ENCODE measurements at regions not wholly inside any gene's neighbourhood (a gene's known extent, or its start where the extent isn't known, plus 50 kb on each side); places are given as distances from the start of the nearest gene placed in this dataset.

DNA sequence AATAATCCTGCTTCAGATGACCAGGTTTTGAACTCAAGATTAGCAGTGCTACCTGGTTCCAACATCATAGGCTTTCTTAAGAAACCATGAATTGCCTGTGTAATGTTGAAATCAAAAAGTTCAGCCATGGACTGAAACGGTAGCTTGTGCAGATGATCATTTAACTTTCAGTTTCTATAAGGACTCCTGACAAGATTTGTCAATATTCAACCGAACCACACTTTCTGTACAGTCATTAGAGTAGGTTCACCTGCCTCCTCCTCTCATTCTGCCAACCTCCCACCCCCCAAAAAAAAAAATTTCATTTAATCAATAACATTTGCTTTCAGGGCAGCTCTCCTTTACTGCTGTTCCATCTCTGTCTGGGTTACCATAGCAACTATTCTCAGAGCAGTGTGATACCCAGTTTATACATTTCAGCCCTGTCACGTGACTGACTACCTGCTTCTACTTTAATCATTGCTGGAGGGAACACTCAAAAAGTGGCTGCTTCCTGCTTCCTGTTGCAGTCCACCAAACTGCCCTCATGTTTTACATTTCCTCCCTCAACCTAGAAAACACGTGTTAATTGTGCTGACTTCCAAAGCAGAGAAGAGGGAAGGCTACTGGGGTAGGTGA, 275.5 kb downstream of the SS18 start:
- no peaks in the 10 kb centered on the region for H3K9me3 ChIP-seq
- no peak overlapping the region for H3K27ac ChIP-seq
- 50 to 58% methylated on average over 4 of the region's 4 CpGs for WGBS, 2 donors
- no peaks in the 10 kb centered on the region for H3K27me3 ChIP-seq
- ATAC-seq (ENCODE audit: low FRiP score in 2 of 2) (no peak), DNase-seq (no peak)
- H3K4me1 ChIP-seq, result no peaks in the 10 kb centered on the region
- no peak overlapping the region for H3K4me3 ChIP-seq
- no peak for TF ChIP-seq EP300 (IDR thresholded peaks at IDR 0.05)
- no peak for TF ChIP-seq POLR2A (IDR thresholded peaks at IDR 0.05)
- TF ChIP-seq POLR2AphosphoS5 (IDR thresholded peaks at IDR 0.05), result no peak
- TF ChIP-seq, protein P1, sequence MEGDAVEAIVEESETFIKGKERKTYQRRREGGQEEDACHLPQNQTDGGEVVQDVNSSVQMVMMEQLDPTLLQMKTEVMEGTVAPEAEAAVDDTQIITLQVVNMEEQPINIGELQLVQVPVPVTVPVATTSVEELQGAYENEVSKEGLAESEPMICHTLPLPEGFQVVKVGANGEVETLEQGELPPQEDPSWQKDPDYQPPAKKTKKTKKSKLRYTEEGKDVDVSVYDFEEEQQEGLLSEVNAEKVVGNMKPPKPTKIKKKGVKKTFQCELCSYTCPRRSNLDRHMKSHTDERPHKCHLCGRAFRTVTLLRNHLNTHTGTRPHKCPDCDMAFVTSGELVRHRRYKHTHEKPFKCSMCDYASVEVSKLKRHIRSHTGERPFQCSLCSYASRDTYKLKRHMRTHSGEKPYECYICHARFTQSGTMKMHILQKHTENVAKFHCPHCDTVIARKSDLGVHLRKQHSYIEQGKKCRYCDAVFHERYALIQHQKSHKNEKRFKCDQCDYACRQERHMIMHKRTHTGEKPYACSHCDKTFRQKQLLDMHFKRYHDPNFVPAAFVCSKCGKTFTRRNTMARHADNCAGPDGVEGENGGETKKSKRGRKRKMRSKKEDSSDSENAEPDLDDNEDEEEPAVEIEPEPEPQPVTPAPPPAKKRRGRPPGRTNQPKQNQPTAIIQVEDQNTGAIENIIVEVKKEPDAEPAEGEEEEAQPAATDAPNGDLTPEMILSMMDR (IDR thresholded peaks at IDR 0.05), result no peak
- no peaks in the 10 kb centered on the region for H3K36me3 ChIP-seq

DNA sequence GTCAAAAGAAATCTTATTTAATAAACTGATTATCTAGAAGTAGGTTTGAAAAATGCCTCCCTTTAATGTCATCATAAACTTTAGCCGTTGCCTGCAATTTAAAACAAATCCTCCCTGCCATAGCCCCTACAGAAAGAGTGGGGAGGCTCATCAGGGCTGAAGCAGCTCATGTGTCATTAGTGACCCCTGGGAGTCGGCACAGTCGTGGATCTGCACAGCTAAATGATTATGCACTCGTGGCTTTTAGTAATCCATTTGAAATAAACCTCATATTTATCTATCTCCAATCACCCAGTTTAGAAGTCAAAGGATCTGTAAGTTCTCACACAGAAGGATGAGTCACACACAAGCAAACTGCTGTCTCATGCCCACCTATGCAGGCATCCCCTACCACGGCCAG, 277.3 kb downstream of the SS18 start:
- Histone ChIP-seq H3K4me3 (no peak overlapping the region), H3K4me1 (no peaks in the 10 kb centered on the region), H3K36me3 (no peaks in the 10 kb centered on the region), H3K27me3 (no peaks in the 10 kb centered on the region), H3K27ac (no peak overlapping the region), H3K9me3 (no peaks in the 10 kb centered on the region)
- DNase-seq (no peak), ATAC-seq (ENCODE audit: low FRiP score in 2 of 2) (no peak)
- TF ChIP-seq, protein P1 (IDR thresholded peaks at IDR 0.05), result no peak
- TF ChIP-seq POLR2A (IDR thresholded peaks at IDR 0.05), result no peak
- TF ChIP-seq POLR2AphosphoS5 (IDR thresholded peaks at IDR 0.05), result no peak
- no peak for TF ChIP-seq EP300 (IDR thresholded peaks at IDR 0.05)
- 78 to 84% methylated on average over 5 of the region's 5 CpGs for WGBS, 2 donors

DNA sequence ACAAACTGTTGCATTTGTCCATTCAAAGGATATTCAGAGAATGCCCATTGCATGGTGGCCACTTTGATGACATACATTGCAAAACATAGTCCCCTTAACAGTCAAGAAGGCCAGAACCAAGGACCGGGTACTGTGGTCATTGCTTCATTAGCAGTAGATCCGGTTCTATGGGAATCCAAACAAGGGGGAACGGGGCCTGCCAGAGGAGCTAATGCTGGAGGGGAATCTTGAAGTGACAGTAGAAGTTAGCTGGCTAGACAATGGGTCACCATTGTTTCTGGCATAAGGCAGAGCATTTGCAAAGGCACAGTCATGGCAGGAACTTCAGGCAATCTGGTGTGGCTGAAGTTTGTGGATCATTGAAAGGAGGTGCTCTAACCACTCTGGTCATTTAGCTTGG, 279.7 kb downstream of the SS18 start:
- Histone ChIP-seq H3K27ac (no peak overlapping the region), H3K9me3 (no peaks in the 10 kb centered on the region), H3K4me3 (no peak overlapping the region), H3K4me1 (no peaks in the 10 kb centered on the region), H3K27me3 (no peaks in the 10 kb centered on the region), H3K36me3 (no peaks in the 10 kb centered on the region)
- TF ChIP-seq POLR2AphosphoS5 (IDR thresholded peaks at IDR 0.05) (no peak), EP300 (IDR thresholded peaks at IDR 0.05) (no peak), POLR2A (IDR thresholded peaks at IDR 0.05) (no peak)
- TF ChIP-seq, protein P1 (IDR thresholded peaks at IDR 0.05), result no peak
- DNase-seq (no peak), ATAC-seq (ENCODE audit: low FRiP score in 2 of 2) (no peak)
- 92 to 98% methylated on average over 3 of the region's 3 CpGs for WGBS, 2 donors

DNA sequence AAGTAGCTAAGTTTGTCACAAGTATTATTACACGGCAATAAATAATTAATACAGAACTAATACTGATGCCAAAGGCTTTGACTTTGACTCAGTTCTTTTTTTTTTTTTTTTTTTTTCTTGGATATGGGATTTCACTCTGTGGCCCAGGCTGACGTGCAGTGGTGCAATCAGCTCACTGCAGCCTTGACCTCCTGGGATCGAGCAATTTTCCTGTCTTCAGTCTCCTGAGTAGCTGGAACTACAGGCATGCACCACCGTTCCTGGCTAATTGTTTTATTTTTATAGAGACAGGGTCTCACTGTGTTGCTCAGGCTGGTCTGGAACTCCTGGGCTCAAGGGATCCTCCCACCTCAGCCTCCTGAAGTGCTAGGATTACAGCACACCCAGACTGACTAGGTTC, 284.5 kb downstream of the SS18 start:
- Histone ChIP-seq H3K27ac (no peak overlapping the region), H3K4me3 (no peak overlapping the region), H3K27me3 (no peaks in the 10 kb centered on the region), H3K36me3 (no peaks in the 10 kb centered on the region), H3K4me1 (no peaks in the 10 kb centered on the region), H3K9me3 (no peaks in the 10 kb centered on the region)
- 85 to 90% methylated on average over 4 of the region's 4 CpGs for WGBS, 2 donors
- no peak for ATAC-seq (ENCODE audit: low FRiP score in 2 of 2)
- TF ChIP-seq POLR2A (IDR thresholded peaks at IDR 0.05) (no peak), POLR2AphosphoS5 (IDR thresholded peaks at IDR 0.05) (no peak), EP300 (IDR thresholded peaks at IDR 0.05) (no peak)
- TF ChIP-seq, protein P1 (IDR thresholded peaks at IDR 0.05), result no peak
- no peak for DNase-seq

DNA sequence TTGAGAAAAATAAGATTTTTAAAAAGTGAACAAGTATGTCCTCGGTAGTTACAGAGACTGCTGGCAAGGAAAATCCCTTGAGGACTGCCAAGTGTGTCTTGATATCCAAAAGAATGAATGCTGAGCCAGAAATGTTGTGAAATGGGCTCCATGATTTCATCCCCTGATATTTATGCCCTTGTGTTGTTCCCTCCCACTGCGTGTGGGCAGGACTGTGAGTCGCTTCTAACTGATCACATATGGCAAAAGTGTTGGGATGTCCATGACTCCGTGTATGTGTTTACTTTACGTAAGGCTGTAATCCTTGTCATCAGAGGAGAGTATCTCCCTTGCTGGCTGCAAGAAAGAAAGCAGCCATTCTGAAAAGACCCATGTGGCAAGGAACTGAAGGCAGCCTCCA, 285.1 kb downstream of the SS18 start:
- Histone ChIP-seq H3K27ac (no peak overlapping the region), H3K4me1 (no peaks in the 10 kb centered on the region), H3K27me3 (no peaks in the 10 kb centered on the region), H3K36me3 (no peaks in the 10 kb centered on the region), H3K4me3 (no peak overlapping the region), H3K9me3 (no peaks in the 10 kb centered on the region)
- DNase-seq (no peak), ATAC-seq (ENCODE audit: low FRiP score in 2 of 2) (peak; percentile 63 to 80)
- 63 to 79% methylated on average over 5 of the region's 5 CpGs for WGBS, 2 donors
- peak in 1 of 2 donors; percentile 22 for TF ChIP-seq POLR2AphosphoS5 (IDR thresholded peaks at IDR 0.05)
- TF ChIP-seq, protein P1 (IDR thresholded peaks at IDR 0.05), result no peak
